PC-3 (cell line): ENCODE measurements at regions not wholly inside any gene's neighbourhood (a gene's known extent, or its start where the extent isn't known, plus 50 kb on each side); places are given as distances from the start of the nearest gene placed in this dataset.
A peak's percentile ranks its signal among the peaks of the same experiment; 100 is the strongest.

ENCODE experiments used
- ATAC-seq: fragments of 200-7000 bp; cut with Tn5 transposase; 2 replicates; pipeline ENCODE4 v1.9.1; 2020; ENCODE audit warnings: mild to moderate bottlenecking, moderate library complexity
- BruUV-seq: library from RNA; stranded (reverse); fragments of 400-500 nt; replicated peaks from 2 replicates; lab custom pipeline; 2021; lab: Mats Ljungman, UMichigan
- CTCF ChIA-PET: fragments of 300-600 bp; sonication (Branson Sonifier 250); formaldehyde crosslinking; loops from one replicate; lab custom pipeline; 2022; ENCODE audit warnings: antibody characterized with exemption; lab: Charles Lee
- POLR2A ChIA-PET: fragments of 300-600 bp; sonication (Branson Sonifier 250); formaldehyde crosslinking; loops from one replicate; lab custom pipeline; 2022; ENCODE audit warnings: antibody characterized with exemption; ENCODE audit not compliant: unreplicated experiment; lab: Charles Lee
- DNase-seq: peaks from one replicate; pipeline ENCODE4 v3.0.0-alpha.2; 2015
- H2AFZ ChIP-seq: fragments of 300-600 bp; sonication (generic); 2 replicates; pipeline ENCODE4 v1.6.0; 2016; ENCODE audit warnings: antibody characterized with exemption, low read length
- H3F3A ChIP-seq: fragments of 300-600 bp; sonication (generic); one replicate; pipeline ENCODE4 v1.6.0; 2017; ENCODE audit warnings: antibody characterized with exemption, low read length, control low read depth, mild to moderate bottlenecking; ENCODE audit not compliant: unreplicated experiment
- H3K27ac ChIP-seq: fragments of 300-600 bp; sonication (generic); 2 replicates; pipeline ENCODE4 v1.5.1; 2016; ENCODE audit warnings: mild to moderate bottlenecking, low read length
- H3K27me3 ChIP-seq: fragments of 300-600 bp; sonication (generic); 2 replicates; pipeline ENCODE4 v1.6.1; 2016; ENCODE audit warnings: low read length, mixed read lengths
- H3K36me3 ChIP-seq: fragments of 300-600 bp; sonication (generic); 2 replicates; pipeline ENCODE4 v1.6.1; 2016; ENCODE audit warnings: low read depth, mixed run types, low read length, mixed read lengths
- H3K4me1 ChIP-seq: fragments of 300-600 bp; sonication (generic); 2 replicates; pipeline ENCODE4 v1.5.1; 2016; ENCODE audit warnings: low read length; ENCODE audit not compliant: insufficient read depth
- H3K4me2 ChIP-seq: fragments of 300-600 bp; sonication (generic); 2 replicates; pipeline ENCODE4 v1.6.0; 2016; ENCODE audit warnings: low read length
- H3K4me3 ChIP-seq: fragments of 300-600 bp; sonication (generic); 2 replicates; pipeline ENCODE4 v1.5.1; 2016; ENCODE audit warnings: mild to moderate bottlenecking, low read length, mixed read lengths
- H3K79me2 ChIP-seq: fragments of 300-600 bp; sonication (generic); 2 replicates; pipeline ENCODE4 v1.6.1; 2017; ENCODE audit warnings: low read length, mixed read lengths
- H3K9ac ChIP-seq: fragments of 300-600 bp; sonication (generic); 2 replicates; pipeline ENCODE4 v1.6.0; 2016; ENCODE audit warnings: mild to moderate bottlenecking, low read length
- H3K9me2 ChIP-seq: fragments of 300-600 bp; sonication (generic); replicated peaks from 2 replicates; pipeline ENCODE4 v1.6.1; 2016; ENCODE audit warnings: mixed run types, low read length, mixed read lengths
- H3K9me3 ChIP-seq: fragments of 300-600 bp; sonication (generic); 2 replicates; pipeline ENCODE4 v1.6.1; 2016; ENCODE audit warnings: low read length, mixed read lengths
- H4K20me1 ChIP-seq: fragments of 300-600 bp; sonication (generic); 2 replicates; pipeline ENCODE4 v1.6.1; 2016; ENCODE audit warnings: low read length, mixed read lengths
- EZH2 ChIP-seq: fragments of 300-600 bp; sonication (generic); IDR thresholded peaks from one replicate; pipeline ENCODE4 v1.6.1; 2017; ENCODE audit warnings: antibody characterized with exemption, mild to moderate bottlenecking, low read length; ENCODE audit not compliant: unreplicated experiment
- EZH2phosphoT487 ChIP-seq: fragments of 300-600 bp; sonication (generic); IDR thresholded peaks from 2 replicates; pipeline ENCODE4 v1.6.1; 2018; ENCODE audit warnings: mild to moderate bottlenecking, antibody characterized with exemption, low read length, borderline replicate concordance
- intact Hi-C: fragments of 100-400 bp; cut with micrococcal nuclease; formaldehyde crosslinking; loops from 2 replicates; pipeline ENCODE4 v1.9.0; 2023
- TF ChIP-seq, protein P1 (sequence below): fragments of 300-600 bp; sonication (generic); conservative IDR thresholded peaks from 2 replicates; pipeline ENCODE4 v1.5.1; 2017; ENCODE audit warnings: antibody characterized with exemption, low read depth, mild to moderate bottlenecking, low read length

DNA sequence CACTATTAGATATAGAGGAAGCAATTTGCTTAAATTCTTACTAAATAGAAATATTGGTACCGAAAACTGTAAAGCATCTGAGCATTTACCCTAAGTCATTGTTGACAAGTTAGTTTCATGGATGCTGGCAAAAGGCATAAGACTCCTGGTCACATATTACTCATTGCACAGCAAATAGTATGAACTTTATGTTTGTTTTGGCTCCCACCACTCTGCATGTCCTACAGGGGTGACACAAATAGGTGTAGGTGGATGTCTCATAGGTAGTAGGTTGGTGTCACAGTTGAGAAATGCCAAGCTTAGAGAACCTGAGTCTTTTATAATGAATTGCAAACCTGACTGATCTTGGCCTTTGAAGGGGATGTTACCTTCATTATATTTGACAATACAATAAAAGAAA is 199.6 kb upstream of the SEMA3D start:
- peak overlapping the region; percentile 38; the same call in 1 of the 2 replicates for H3K4me2 ChIP-seq
- no peak overlapping the region for H2AFZ ChIP-seq
- H3K4me3 ChIP-seq = no peak overlapping the region
- H3K27me3 ChIP-seq = no peaks in the 10 kb centered on the region
- BruUV-seq = no TSS peak
- ChIA-PET CTCF (no interaction called here), POLR2A (no interaction called here)
- no peak overlapping the region for H3K9ac ChIP-seq
- TF ChIP-seq EZH2phosphoT487 (no peak), EZH2 (no peak)
- TF ChIP-seq, protein P1, sequence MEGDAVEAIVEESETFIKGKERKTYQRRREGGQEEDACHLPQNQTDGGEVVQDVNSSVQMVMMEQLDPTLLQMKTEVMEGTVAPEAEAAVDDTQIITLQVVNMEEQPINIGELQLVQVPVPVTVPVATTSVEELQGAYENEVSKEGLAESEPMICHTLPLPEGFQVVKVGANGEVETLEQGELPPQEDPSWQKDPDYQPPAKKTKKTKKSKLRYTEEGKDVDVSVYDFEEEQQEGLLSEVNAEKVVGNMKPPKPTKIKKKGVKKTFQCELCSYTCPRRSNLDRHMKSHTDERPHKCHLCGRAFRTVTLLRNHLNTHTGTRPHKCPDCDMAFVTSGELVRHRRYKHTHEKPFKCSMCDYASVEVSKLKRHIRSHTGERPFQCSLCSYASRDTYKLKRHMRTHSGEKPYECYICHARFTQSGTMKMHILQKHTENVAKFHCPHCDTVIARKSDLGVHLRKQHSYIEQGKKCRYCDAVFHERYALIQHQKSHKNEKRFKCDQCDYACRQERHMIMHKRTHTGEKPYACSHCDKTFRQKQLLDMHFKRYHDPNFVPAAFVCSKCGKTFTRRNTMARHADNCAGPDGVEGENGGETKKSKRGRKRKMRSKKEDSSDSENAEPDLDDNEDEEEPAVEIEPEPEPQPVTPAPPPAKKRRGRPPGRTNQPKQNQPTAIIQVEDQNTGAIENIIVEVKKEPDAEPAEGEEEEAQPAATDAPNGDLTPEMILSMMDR = no peak
- H3K36me3 ChIP-seq = no peaks in the 10 kb centered on the region
- H3F3A ChIP-seq = no peaks in the 10 kb centered on the region
- H3K27ac ChIP-seq = 0 out of 2 replicates have a peak overlapping the region, but pooled peaks have one; percentile 3
- H4K20me1 ChIP-seq = no peaks in the 10 kb centered on the region
- no peaks in the 10 kb centered on the region for H3K79me2 ChIP-seq
- DNase-seq (peak; percentile 90), ATAC-seq (peak; percentile 93)
- H3K9me3 ChIP-seq = no peaks in the 10 kb centered on the region
- peaks cover 30% of the 10 kb centered on the region for H3K4me1 ChIP-seq
- intact Hi-C loops = no loop called here
- H3K9me2 ChIP-seq = no peaks in the 10 kb centered on the region

DNA sequence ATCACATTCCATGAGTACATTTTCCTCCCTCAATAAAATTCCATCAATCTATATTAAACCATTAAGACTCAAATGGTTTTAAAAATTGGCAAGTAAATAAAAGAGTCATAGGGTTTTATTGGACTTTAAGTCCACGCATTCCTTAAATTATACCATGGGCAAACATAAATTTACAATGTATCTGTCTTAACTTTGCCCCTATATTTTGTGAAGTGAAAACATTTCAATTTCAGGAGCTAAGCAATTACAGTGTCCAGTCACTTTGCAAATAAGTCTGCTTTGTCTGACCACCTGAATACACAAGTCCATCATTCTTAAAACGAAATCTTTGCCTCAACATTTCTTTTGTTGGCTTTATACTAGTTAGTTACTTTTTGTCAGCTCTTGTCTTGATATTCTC is 197.5 kb upstream of the SEMA3D start:
- intact Hi-C loops = loop anchor here (2.0 to 5.0 kb wide), 2 partner anchors 57 to 194 kb away; no protein-coding TSS in a partner anchor
- Histone ChIP-seq H2AFZ (no peak overlapping the region), H3F3A (no peaks in the 10 kb centered on the region), H3K9me2 (no peaks in the 10 kb centered on the region), H3K4me2 (peak overlapping the region; percentile 32; the same call in 1 of the 2 replicates), H3K36me3 (no peaks in the 10 kb centered on the region), H3K9me3 (no peaks in the 10 kb centered on the region), H3K4me1 (peaks cover 30% of the 10 kb centered on the region), H3K27ac (peak overlapping the region; percentile 50), H3K4me3 (no peak overlapping the region), H3K79me2 (no peaks in the 10 kb centered on the region), H4K20me1 (no peaks in the 10 kb centered on the region), H3K27me3 (no peaks in the 10 kb centered on the region), H3K9ac (no peak overlapping the region)
- POLR2A ChIA-PET = no interaction called here
- peak; percentile 80 for ATAC-seq
- CTCF ChIA-PET = no interaction called here
- peak; percentile 63 for DNase-seq
- no TSS peak for BruUV-seq
- TF ChIP-seq EZH2 (no peak), EZH2phosphoT487 (no peak)
- TF ChIP-seq, protein P1 = no peak

- H3K4me1 ChIP-seq = peaks cover 22% of the 10 kb centered on the region
- no TSS peak for BruUV-seq
- no peak overlapping the region for H3K27ac ChIP-seq
- H3K79me2 ChIP-seq = no peaks in the 10 kb centered on the region
- no peak for TF ChIP-seq EZH2phosphoT487
- TF ChIP-seq EZH2 = no peak
- TF ChIP-seq, protein P1 = no peak
- H3K9me3 ChIP-seq = no peaks in the 10 kb centered on the region
- intact Hi-C loops = loop anchor here (5.0 kb wide), 1 partner anchor 54 kb away; no protein-coding TSS in a partner anchor
- no peak overlapping the region for H3K4me2 ChIP-seq
- no peak overlapping the region for H2AFZ ChIP-seq
- no peak overlapping the region for H3K9ac ChIP-seq
- ATAC-seq (no peak), DNase-seq (no peak)
- H3K9me2 ChIP-seq = no peaks in the 10 kb centered on the region
- H3K4me3 ChIP-seq = no peak overlapping the region
- H3K27me3 ChIP-seq = no peaks in the 10 kb centered on the region
- H3K36me3 ChIP-seq = no peaks in the 10 kb centered on the region
- POLR2A ChIA-PET = no interaction called here
- H4K20me1 ChIP-seq = no peaks in the 10 kb centered on the region
- H3F3A ChIP-seq = no peaks in the 10 kb centered on the region
- CTCF ChIA-PET = no interaction called here
Observed at GRCh38 chr7:85381212-85381611, 194.4 kb upstream of the SEMA3D start.
